Limb (tissue), 2 donors: ENCODE measurements at regions not wholly inside any gene's neighbourhood (a gene's known extent, or its start where the extent isn't known, plus 50 kb on each side); places are given as distances from the start of the nearest gene placed in this dataset.
"Not testable (repeated sequence)": the region's sequence is repeated elsewhere in the genome, so short reads cannot be mapped to it uniquely, and the experiment has no call there.

Experiments used
- DNase-seq, 2 donors: peaks; one replicate each; pipeline ENCODE4 v3.0.0-alpha.2; 2016; ENCODE audit errors: extremely low spot score in 2 of 2

DNA sequence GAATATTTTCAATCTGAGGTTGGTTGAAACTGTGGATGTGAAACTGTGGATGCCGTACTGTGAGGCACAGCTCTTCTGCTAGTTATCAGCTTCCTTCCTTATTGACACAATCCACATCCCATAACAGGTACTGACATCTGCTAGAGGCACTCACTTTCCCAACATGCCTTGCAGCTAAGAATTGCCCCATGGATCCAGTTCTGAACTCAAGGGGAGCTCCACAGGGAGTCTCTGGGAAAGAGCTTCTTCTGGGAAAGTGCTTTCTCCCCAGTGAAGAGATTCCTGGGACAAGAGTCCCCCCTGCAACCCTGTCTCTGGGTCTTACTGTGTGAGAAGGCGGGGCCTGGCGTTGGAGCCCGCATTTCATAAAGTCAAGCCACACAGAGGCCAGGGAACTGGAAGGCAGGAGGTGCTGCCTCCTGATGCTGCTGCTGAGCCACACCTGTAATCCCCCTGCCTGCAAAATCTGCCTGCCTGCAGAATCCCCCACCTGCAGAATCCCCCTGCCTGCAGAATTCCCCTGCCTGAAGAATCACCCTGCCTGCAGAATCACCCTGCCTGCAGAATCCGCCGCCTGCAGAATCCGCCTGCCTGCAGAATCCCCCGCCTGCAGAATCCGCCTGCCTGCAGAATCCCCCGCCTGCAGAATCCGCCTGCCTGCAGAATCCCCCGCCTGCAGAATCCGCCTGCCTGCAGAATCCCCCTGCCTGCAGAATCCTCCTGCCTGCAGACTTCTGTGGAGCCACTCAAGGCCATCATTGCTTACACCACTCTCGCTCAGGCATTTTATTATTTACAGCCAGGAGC lies 305.4 kb downstream of the FOXL1 start:
- DNase-seq, result no peak

DNA sequence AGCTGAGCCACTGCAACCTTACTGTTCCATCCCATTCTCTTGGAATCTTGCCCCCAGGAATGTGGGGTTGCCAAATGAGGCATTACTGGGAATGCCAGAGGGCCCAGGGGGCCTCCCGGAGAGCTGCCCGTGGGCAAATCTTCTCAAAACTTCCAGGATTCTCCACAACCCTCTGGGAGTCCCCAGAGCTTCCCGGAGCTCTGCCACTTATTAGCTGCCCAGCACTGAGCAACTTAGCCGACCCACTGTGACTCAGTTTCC lies 306.0 kb downstream of the FOXL1 start:
- DNase-seq, result no peak

DNA sequence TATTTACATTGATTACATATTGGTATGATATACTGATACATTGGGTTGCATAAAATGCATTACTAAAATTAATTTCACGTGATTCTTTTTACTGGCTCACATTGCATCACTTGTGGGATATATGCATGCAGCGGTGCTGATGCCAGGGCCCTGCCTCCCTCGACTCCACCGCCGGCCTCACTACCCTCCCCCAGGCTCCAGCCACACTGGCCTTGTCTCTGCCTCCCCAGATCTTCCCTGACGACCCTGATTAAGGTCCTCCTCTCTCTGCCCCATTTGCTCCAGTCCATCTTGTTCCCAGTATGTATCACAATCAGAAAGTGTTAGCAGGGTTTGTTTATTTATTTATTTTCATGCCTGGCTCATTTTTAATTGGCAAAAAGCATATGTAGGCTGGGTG lies 306.8 kb downstream of the FOXL1 start:
- DNase-seq, result no peak

DNA sequence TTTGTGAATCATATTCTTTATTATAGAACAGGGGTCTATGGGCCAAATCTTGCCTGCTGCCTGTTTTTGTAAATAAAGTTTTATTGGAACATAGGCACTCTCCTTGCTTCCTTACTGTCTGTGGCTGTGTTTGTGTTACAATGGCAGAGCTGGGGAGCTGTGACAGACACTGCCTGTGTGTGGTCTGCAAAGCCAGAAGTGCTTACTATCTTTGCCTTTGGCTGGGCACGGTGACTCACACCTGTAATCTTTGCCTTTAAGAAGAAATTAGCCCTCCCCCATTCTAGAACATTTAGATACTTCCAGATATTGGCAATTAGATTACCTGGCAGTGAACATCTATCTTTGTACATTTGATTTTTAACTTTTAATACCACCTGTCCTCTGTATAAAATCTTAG lies 308.3 kb downstream of the FOXL1 start:
- DNase-seq, result no peak

DNA sequence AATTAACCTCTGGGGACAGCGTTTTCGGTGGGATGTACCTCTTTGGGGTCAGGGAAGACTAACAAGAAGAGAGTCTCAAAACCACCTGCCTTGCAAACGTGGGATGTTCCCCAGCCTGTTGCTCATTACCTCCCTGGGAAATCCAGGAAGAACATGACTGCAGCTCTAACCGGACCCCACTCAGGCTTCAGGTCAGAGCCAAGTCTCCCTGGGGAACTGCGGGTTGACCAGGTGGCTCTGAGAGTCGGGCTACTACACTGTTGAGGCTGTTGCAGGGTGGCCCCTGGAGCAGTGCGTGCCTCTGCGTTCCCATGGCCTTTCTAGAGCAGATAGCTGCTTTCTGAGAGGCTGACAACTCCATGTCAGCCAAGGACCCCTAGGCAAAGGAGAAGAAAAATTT lies 309.1 kb downstream of the FOXL1 start:
- no peak for DNase-seq

DNA sequence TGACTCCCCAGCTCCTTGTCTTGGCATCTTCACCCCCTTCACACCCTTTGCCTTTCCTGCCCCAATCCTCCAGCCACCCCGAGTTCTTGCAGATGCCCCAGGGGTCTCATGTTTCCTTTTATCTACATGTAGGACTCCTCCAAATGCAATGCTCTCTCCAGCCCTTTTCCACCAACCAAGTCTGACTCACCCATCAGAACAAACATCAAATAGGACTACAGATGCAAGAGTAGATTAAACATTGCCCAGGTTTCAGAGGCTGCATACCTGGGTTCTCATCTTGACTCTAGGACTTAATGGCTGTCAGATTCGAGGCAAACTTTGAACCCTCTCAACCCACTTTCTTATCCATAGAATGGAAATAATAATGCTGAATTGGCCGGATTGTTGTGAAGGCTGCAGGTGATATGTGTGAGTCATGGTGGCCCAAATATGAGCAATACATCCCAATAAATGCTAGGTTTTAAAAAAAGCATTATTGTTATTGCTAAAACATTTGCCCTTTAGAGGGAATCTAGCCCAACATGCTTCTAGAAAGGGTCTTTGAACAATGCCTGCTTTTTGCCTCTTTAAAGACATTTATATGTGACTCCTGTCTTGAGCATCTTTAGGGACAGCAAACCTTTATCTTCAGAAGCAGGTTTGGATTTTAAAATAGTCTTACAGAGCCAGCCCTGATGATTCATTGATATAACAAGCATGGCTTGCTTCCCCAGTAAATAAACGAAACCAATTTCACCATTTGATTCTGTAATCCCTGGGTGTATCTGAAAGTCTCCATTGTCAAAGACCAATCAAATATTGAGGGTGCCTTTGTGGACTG lies 310.1 kb downstream of the FOXL1 start:
- no peak for DNase-seq

DNA sequence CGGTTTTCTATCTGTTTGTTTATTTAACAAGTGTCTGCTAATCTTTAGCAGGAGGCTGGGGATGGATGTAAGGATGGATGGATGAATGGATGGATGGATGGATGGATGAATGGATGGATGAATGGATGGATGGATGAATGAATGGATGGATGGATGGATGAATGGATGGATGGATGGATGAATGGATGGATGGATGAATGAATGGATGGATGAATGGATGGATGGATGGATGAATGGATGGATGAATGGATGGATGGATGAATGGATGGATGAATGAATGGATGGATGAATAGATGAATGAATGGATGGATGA lies 310.7 kb downstream of the FOXL1 start:
- DNase-seq, result not testable (repeated sequence)

DNA sequence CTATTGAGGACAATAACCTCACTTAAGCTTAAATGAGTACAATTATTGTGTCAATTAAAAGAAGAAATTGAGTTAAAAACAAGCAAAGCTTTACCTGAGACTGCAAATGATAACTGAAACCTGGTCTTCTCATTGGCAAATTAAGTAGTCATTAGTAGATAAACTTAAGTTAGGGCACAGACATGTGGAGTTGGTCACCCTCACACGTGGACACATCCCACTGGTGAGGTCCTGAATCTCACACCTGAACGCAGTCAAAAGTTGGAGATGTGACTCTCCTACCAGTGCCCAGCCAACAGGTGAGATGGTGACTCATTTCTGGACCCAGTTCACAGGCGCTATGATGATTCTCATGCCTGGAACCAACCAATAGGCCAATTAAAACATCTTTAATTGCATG lies 311.6 kb downstream of the FOXL1 start:
- no peak for DNase-seq

DNA sequence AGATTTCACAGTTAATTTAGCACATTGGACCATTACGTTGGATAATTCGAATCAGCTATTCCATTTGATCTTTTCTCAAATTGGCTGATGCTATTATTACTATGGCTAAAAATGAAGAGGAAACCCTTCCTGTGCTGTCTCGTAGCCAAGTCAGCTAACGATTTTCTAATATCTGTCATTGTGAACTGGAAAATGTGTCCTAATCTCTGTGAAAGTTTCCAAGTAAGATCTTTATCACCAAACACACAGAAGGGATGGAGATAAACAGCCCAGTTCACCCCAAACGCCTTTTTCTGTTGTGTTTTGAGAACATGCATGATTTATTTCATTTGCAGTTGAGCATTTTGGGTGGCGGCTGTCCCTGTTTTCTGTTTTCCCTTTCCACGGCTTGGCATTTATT lies 312.8 kb downstream of the FOXL1 start:
- DNase-seq, result no peak

DNA sequence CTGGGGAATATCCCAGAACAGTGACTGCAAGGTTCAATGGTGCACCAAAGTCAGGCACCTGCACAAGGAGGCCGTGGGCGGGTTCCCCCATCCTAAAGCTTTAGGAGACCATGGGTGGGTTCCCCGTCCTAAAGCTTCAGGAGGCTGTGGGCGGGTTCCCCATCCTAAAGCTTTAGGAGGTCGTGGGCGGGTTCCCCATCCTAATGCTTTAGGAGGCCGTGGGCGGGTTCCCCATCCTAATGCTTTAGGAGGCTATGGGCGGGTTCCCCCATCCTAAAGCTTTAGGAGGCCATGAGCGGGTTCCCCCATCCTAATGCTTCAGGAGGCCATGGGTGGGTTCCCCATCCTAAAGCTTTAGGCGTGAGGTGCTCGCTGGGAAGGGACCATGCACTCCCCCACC lies 313.3 kb downstream of the FOXL1 start:
- no peak for DNase-seq

DNA sequence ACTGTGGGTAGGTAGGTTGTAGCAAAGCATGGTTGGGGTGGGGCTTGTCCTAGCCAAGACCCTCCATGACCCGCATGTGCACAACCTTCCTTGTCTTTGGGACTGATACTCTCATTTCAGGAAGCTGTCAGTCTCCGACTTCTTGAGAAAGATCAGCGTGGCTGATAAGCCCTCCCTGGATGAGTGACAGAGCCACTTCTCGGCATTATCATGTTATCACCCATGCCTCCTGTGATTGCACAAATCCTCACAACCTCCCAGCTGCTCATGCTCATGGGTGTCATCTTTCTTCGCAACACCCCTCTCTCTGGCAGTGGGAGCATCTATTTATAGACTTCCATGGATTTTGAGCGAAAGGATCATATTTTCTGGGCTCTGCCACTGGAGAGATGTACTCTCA lies 314.2 kb downstream of the FOXL1 start:
- DNase-seq, result no peak

DNA sequence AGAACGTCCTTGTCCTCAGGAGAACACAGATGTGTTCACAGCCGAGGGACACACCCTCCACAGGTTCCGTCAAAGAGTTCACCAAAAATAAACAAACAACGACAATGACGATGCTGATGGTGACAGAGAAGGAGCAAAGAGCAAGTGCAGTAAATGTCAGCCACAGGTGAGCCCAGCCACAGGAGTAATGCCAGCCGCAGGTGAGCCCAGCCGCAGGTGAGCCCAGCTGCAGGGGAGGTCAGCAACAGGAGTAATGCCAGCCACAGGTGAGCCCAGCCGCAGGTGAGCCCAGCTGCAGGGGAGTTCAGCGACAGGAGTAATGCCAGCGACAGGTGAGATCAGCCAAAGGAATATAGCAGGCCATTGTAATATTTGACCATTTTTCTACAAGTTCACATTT lies 315.2 kb downstream of the FOXL1 start:
- DNase-seq, result no peak

DNA sequence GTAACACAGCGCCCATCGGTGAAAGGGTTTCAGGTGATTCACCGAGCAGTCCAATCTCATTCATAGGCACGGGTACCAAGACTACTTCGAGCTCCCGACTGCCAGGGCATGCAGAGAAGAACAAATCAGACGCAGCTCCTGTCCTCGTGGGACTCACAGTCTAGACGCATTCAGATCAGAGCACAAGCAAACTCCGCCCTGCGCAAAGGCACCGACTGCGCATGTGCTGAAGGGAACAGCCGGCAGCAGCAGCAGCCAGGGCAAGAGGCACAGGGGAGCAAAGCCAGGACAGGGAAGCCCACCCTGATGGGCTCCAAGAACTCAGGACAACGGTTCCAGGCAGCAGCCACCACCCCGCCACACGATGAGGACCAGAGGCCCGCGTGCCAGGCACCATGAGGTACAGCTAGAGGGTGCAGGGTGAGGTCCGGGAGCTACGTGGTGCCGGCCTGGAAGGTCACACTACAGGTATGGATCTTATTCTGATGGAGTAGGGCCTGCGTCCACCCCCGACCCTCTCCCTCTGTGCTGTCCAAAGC lies 315.7 kb downstream of the FOXL1 start:
- DNase-seq, result no peak

DNA sequence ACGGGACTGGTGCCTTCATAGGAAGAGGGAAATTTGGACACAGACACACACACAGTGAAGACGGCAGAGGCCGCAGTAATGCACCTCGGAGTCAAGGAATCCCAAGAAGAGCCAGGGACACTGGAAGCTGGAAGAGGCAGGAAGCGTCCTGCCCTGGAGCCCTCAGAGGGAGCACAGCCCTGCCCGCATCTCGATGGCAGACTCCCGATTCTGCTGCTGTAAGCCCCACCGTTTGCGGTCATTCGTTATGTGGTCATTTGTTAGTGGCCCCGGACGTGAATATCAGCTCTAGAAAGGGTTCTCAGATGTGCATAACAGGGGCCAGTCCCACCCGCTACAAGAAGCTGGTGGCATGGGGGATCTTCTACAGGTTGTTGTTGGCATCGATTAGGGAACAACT lies 316.6 kb downstream of the FOXL1 start:
- no peak for DNase-seq

DNA sequence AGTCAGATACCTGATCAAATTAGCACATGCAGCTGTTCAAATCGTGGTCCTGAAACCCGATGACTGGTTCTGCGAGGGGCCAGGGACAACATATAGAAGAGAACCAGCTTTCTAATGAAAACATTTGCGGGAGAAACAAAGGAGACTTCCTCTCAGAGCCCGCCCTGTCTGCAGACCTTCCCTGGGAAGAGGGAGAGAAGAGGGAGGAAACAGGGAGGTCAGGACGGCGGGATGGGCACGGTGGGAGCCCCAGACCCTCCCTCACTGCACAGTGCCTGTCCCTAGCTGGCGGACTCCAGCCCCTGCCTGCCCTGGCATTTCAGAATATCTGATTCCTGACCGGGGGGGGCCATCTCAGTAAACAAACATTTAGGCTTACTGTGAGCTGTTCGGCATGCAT lies 317.3 kb downstream of the FOXL1 start:
- DNase-seq, result no peak

DNA sequence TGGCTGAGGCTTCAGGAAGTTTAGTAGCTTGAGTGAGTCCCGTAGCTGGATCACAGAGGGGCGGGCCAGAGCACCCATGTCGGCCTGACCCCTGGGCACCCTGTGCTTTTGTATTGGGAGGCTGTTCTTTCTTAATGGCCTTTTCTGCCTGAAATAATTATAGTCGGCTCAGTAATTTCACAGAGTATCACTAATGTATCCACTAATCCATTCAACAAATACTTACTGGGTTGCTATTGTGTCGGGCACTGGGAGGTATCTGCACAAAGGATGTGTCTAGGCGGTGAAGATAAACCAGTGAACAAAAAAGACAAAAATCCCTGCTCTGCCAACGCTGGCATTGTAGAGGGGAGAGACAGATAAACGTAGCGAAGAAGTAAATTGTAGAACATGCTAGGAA lies 318.6 kb downstream of the FOXL1 start:
- no peak for DNase-seq

DNA sequence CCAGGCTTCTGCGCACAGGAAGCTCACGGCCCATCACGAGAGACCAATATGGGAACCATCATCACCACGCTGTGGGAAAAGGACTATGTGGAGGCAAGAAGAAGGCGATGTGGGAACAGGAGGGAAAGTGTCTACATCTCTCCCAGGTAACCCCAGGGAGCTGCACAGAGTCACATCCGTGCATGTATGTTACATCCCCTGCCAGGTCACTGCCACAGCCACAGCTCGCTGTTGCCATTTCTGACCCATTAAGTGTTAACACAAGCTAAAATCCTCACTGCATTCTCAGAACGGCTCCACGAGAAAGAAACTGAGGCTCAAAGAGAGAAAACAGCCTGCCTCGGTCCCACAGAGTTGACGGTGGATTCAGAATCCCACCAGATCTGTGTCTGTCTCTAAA lies 319.1 kb downstream of the FOXL1 start:
- DNase-seq, result no peak

DNA sequence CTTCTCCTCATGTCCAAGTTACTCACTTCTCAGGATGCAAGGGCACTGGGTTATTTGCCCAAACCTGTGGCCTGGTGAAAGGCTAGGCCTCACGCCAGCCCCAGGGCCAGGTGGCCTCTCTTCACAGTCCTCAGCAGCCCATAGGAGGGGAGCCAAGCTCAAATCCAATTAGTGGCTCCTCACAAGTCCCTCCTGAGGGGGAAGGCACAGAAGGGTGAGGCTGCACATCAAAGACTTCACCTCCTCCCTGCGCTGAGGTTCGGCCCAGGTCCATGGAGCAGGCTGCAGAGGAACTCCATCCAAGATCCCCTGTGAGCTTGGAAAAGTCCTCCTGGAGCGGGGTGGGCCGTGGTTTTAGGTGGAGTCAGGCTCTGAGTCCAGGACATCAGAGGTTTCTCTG lies 320.0 kb downstream of the FOXL1 start:
- DNase-seq, result no peak

DNA sequence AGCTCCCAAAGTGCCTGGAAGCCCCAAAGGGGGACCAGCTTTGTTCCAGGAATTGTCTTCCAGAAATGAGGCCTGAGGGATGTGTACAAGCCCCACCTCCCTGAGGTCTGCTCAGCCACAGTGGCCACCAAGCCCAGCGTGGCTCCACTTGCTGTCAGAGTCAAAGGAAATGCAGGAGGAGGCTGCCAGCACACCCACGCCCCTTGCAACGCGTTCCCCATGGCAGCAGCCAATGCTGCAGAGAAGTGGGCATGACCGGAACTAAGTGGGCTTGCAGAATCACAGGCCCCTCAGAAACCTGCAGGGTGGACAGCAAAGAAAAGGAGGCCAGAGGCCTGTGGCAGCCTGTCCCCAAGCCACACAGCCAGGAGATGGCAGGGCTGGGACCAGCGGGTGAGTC lies 320.8 kb downstream of the FOXL1 start:
- DNase-seq, result no peak

DNA sequence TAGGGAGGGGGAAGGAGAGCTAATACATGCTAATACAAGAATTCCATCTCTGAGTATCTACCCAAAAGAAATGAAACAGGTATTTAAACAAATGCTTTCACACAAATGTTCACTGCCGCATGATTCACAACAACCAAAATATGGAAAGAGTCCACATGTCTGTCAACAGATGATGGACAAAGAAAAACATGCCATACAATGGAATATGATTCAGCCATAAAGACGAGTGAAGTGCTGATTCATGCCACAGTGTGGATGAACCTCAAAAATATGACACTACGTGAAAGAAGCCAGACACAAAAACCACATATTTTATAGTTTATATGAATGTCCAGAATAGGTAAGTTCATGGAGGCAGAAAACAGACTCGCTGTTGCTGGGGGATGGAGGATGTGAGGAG lies 321.4 kb downstream of the FOXL1 start:
- DNase-seq, result no peak

DNA sequence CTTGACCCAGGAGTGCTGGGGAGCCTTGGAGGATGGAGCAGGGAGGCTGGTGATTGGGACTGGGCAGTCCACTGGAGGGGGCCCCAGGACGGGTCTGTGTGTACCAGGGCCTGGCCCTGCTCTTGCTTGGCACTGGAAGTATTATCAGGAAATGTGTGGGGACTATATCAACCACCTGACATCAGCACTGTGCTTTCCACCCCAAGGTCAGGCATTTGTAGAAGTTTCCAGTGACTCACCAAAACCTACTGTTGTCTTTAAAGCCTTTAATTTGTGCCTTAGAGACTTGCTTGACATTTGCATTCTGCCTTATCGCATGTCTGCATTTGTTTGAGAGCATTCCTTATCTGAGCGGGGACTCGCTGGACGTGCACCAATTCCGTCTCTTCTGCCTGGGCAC lies 323.1 kb downstream of the FOXL1 start:
- DNase-seq, result no peak

DNA sequence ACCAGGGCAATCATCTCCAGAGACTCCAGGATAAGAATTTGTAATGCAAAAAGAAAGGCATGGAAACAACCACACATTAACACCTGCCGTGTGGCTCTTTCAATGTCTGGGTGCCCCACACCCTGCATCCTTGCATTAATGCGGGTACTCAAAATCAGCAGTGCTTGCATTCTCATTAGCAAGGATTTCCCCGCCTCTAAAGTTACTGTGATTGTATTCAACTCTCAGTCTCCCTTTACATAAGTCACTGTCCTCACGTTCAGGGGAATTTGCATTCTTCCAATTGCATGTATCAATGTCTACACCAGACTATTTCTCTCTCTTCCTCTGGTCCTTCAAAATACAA lies 324.3 kb downstream of the FOXL1 start:
- DNase-seq, result no peak

DNA sequence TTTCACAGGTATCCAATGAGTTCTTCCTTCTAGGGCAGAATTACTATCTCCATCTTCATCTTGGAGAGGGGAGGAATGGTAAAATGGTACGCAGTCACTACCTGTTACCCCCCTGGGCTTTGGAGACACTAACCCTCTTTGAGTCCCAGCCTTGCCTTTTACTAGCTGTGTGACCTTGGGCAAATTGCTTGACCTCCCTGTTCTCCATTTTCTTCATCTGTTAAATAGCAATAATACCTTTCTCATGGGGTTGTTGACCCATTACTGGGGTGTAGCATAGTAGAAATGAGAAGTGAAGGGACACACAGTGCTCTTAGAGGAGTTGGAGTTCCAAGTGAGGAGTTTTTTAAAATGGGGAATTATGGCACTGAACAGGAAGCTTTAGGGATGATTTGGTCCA lies 324.7 kb downstream of the FOXL1 start:
- DNase-seq, result no peak
